Gastroesophageal sphincter (tissue), 3 donors: ENCODE measurements at regions not wholly inside any gene's neighbourhood (a gene's known extent, or its start where the extent isn't known, plus 50 kb on each side); places are given as distances from the start of the nearest gene placed in this dataset.

Experiments used
- CTCF ChIP-seq, 4 experiments: fragments of 200-600 bp in 2 of 4; fragments of 450-650 bp in 2 of 4; sonication (generic) in 1 of 4; IDR thresholded peaks; one replicate each; pipeline ENCODE4 v1.5.1; 2017 to 2019; ENCODE audit warnings: antibody characterized with exemption in 4 of 4, mild to moderate bottlenecking in 2 of 4, moderate library complexity in 2 of 4
- EP300 ChIP-seq: sonication (generic); formaldehyde crosslinking; IDR thresholded peaks from one replicate; pipeline ENCODE4 v1.6.1; 2017; ENCODE audit warnings: antibody characterized with exemption, mild to moderate bottlenecking
- POLR2A ChIP-seq, 2 donors: fragments of 450-650 bp; IDR thresholded peaks; one replicate each; pipeline ENCODE4 v1.6.1; 2017; ENCODE audit warnings: antibody characterized with exemption in 2 of 2, mild to moderate bottlenecking in 2 of 2, moderate library complexity in 1 of 2
- POLR2AphosphoS5 ChIP-seq: sonication (generic); formaldehyde crosslinking; IDR thresholded peaks from one replicate; pipeline ENCODE4 v1.6.1; 2017; ENCODE audit warnings: antibody characterized with exemption

GRCh38 chr2:239597216-239597615 lies 196.4 kb upstream of the HDAC4 start:
- TF ChIP-seq CTCF (IDR thresholded peaks at IDR 0.05) (no peak), POLR2AphosphoS5 (no peak), EP300 (no peak), POLR2A (IDR thresholded peaks at IDR 0.05) (no peak)
